ENCODE measurements at regions not wholly inside any gene's neighbourhood (a gene's known extent, or its start where the extent isn't known, plus 50 kb on each side); places are given as distances from the start of the nearest gene placed in this dataset.

DNA sequence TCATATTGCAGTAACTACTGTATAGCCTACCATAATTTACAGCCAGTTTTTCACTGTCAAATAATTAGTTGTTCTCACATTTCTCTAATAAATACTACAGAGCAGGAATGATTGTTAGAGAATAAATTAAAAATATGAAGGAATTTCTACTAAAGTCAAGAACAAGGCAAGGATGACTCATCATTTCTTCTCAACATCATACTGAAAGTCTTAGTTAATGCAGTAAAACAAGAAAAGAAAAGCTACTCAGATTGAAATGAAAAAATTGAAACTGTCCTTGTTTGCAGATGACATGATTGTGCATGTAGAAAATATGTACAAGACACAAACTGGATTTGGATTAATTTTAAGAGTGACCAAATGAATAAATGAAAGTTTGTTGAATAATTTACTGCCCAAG, 608.2 kb downstream of the NSUN3 start:
- TF ChIP-seq NR2C2 (CRISPR knock-in tag; IDR thresholded peaks at IDR 0.05) (no peak), NR2C2 (tag; IDR thresholded peaks at IDR 0.05) (no peak), POLR2A (conservative IDR thresholded peaks at IDR 0.05) (no peak)

Measured in K562 (cell line).